Tibial nerve (tissue), 4 donors: ENCODE measurements at regions not wholly inside any gene's neighbourhood (a gene's known extent, or its start where the extent isn't known, plus 50 kb on each side); places are given as distances from the start of the nearest gene placed in this dataset.

Experiments
- DNase-seq, 2 donors: peaks; one replicate each; pipeline ENCODE4 v3.0.0-alpha.2; 2019; ENCODE audit warnings: low spot score in 2 of 2
- H3K27ac ChIP-seq, 4 donors: fragments of 200-600 bp; sonication (generic) in 3 of 4; one replicate each; pipeline ENCODE4 v1.5.1; 2017 to 2019; ENCODE audit warnings: mild to moderate bottlenecking in 1 of 4
- H3K27me3 ChIP-seq, 2 donors: fragments of 200-600 bp; sonication (generic) in 1 of 2; one replicate each; pipeline versions ENCODE4 v1.5.1 to v1.6.0; 2017 to 2019
- H3K36me3 ChIP-seq, 3 donors: fragments of 200-600 bp; sonication (generic); one replicate each; pipeline ENCODE4 v1.5.1; 2018 to 2019
- H3K4me1 ChIP-seq, 4 donors: fragments of 200-600 bp; sonication (generic) in 3 of 4; one replicate each; pipeline ENCODE4 v1.5.1; 2017 to 2019
- H3K4me3 ChIP-seq, 4 donors: fragments of 200-600 bp; sonication (generic) in 3 of 4; one replicate each; pipeline ENCODE4 v1.5.1; 2017 to 2019; ENCODE audit warnings: mild to moderate bottlenecking in 1 of 4, moderate library complexity in 1 of 4
- H3K9me3 ChIP-seq, 4 donors: fragments of 200-600 bp; sonication (generic) in 3 of 4; one replicate each; pipeline ENCODE4 v1.5.1; 2017 to 2019
- EP300 ChIP-seq, 2 donors: sonication (generic); formaldehyde crosslinking; IDR thresholded peaks; one replicate each; pipeline ENCODE4 v1.6.1; 2017; ENCODE audit warnings: antibody characterized with exemption in 2 of 2, mild to moderate bottlenecking in 1 of 2
- POLR2A ChIP-seq, 2 donors: fragments of 450-650 bp; IDR thresholded peaks; one replicate each; pipeline ENCODE4 v1.6.1; 2017; ENCODE audit warnings: antibody characterized with exemption in 2 of 2, mild to moderate bottlenecking in 2 of 2, moderate library complexity in 2 of 2
- WGBS, 2 donors: methylation state at CpG; one replicate each; pipeline ENCODE4 v1.1.5; 2018; 5-methylcytosine and 5-hydroxymethylcytosine counted together
- TF ChIP-seq, protein P1 (sequence below), 5 experiments: fragments of 200-600 bp in 3 of 5; fragments of 450-650 bp in 2 of 5; sonication (generic) in 3 of 5; IDR thresholded peaks; one replicate each; pipeline ENCODE4 v1.5.1; 2016 to 2019; ENCODE audit warnings: antibody characterized with exemption in 5 of 5, mild to moderate bottlenecking in 3 of 5, moderate library complexity in 2 of 5

DNA sequence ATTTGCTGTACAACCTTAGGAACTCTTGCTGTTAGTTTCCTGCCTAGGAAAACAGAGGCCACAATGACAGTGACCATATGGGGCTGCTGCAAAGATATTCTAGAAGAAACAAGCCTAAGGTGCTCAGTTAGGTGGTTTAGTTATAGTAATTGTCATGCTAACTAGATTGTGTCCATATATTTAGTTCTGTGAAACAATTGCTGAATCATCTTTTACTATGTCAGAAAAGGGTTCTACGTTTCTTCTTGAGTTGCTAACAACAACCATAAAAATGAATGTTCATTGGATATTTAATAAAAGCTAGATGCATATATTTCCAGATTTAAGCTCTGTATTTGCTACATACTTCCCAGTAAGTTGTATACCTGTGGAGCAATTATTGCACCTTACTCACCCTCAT, 597.2 kb upstream of the KLHL29 start:
- Histone ChIP-seq H3K4me1 (no peaks in the 10 kb centered on the region), H3K36me3 (no peaks in the 10 kb centered on the region), H3K27me3 (no peaks in the 10 kb centered on the region), H3K9me3 (no peaks in the 10 kb centered on the region), H3K4me3 (no peak overlapping the region), H3K27ac (no peak overlapping the region)
- DNase-seq = no peak
- 82 to 90% methylated on average over 1 of the region's 1 CpG for WGBS, 2 donors
- no peak for TF ChIP-seq EP300 (IDR thresholded peaks at IDR 0.05)
- TF ChIP-seq, protein P1, sequence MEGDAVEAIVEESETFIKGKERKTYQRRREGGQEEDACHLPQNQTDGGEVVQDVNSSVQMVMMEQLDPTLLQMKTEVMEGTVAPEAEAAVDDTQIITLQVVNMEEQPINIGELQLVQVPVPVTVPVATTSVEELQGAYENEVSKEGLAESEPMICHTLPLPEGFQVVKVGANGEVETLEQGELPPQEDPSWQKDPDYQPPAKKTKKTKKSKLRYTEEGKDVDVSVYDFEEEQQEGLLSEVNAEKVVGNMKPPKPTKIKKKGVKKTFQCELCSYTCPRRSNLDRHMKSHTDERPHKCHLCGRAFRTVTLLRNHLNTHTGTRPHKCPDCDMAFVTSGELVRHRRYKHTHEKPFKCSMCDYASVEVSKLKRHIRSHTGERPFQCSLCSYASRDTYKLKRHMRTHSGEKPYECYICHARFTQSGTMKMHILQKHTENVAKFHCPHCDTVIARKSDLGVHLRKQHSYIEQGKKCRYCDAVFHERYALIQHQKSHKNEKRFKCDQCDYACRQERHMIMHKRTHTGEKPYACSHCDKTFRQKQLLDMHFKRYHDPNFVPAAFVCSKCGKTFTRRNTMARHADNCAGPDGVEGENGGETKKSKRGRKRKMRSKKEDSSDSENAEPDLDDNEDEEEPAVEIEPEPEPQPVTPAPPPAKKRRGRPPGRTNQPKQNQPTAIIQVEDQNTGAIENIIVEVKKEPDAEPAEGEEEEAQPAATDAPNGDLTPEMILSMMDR (IDR thresholded peaks at IDR 0.05) = no peak
- no peak for TF ChIP-seq POLR2A (IDR thresholded peaks at IDR 0.05)

DNA sequence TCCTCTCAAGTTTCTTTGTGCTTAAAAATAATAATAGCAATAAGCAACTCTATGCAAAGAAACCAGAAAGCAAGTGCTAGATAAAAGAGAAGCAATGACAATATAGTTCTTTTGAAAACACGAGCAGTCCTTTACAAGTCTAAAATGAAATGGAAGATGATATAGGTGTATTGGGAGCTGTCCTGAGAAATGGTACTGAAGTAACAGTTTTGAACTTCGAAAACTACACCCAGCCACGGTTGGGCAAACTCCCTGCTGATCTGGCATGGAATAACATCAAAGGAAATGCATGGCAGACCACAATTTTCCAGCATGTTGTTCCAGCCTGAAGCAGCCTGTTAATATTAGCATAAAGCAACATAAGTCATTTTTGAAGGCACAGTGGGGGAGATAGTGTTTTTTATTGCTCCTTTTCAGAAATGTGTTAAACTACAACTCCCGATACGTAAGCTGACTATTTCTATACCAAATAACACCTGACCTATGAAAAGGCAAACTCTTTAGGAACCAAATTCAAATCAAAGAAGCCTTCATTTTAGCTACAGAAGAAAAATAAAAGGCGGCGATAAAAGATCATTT, 596.1 kb upstream of the KLHL29 start:
- Histone ChIP-seq H3K9me3 (no peaks in the 10 kb centered on the region), H3K4me1 (no peaks in the 10 kb centered on the region), H3K27me3 (no peaks in the 10 kb centered on the region), H3K36me3 (no peaks in the 10 kb centered on the region), H3K27ac (no peak overlapping the region), H3K4me3 (no peak overlapping the region)
- TF ChIP-seq EP300 (IDR thresholded peaks at IDR 0.05) (no peak), POLR2A (IDR thresholded peaks at IDR 0.05) (no peak)
- TF ChIP-seq, protein P1 (IDR thresholded peaks at IDR 0.05) = no peak
- DNase-seq = no peak
- 68 to 73% methylated on average over 7 of the region's 7 CpGs for WGBS, 2 donors

DNA sequence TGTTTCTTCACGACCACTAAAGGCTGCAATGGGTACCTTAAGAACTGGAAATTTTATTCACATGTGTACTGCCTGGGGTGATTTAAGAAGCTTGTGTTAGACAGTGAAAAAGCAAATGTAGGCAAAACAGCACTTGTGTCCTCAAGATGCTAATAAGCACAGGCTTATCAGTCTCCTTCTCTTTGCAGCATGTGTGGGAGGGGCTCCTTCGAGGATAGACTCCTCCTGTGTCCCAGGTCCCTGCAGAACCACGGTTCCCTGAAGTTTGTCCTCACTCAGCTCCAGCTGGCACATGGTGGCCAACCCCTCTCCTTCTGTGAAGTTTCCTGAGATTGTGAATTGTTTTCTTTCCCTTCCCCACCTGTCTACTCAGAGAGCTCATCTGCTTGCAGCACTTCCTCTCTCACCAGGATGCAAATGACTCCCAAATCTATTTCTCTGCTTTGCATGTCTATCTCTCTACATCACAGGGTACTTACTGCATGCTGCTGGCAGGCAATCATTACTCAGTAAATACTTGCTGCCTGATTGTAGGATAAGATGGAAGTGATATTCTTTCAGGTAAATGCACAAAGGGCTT, 589.6 kb upstream of the KLHL29 start:
- Histone ChIP-seq H3K4me3 (no peak overlapping the region), H3K9me3 (no peaks in the 10 kb centered on the region), H3K27me3 (no peaks in the 10 kb centered on the region), H3K4me1 (no peaks in the 10 kb centered on the region), H3K27ac (no peak overlapping the region), H3K36me3 (no peaks in the 10 kb centered on the region)
- 46 to 49% methylated on average over 3 of the region's 3 CpGs for WGBS, 2 donors
- no peak for DNase-seq
- TF ChIP-seq EP300 (IDR thresholded peaks at IDR 0.05) (no peak), POLR2A (IDR thresholded peaks at IDR 0.05) (no peak)
- TF ChIP-seq, protein P1 (IDR thresholded peaks at IDR 0.05) = no peak

DNA sequence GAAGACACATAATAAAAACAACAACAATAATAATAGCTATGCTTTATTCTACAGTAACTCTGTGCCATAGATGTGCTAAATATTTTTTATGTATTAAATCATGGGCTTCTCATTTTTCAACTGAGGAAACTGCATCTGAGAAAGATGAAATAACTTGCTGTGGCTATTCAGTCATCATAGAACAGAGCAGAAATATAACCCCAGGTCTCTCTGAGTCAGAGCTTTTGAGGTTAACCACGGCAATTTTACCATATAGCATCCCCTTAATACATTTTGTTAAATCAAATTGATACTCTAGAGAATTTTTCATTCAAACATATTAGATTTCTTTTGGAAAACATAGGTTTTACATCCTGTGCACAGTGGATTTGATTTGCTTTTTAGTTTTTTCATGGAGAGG, 586.6 kb upstream of the KLHL29 start:
- Histone ChIP-seq H3K4me3 (no peak overlapping the region), H3K4me1 (no peaks in the 10 kb centered on the region), H3K36me3 (no peaks in the 10 kb centered on the region), H3K27ac (no peak overlapping the region), H3K9me3 (no peaks in the 10 kb centered on the region), H3K27me3 (no peaks in the 10 kb centered on the region)
- no peak for DNase-seq
- no peak for TF ChIP-seq EP300 (IDR thresholded peaks at IDR 0.05)
- TF ChIP-seq, protein P1 (IDR thresholded peaks at IDR 0.05) = no peak
- no peak for TF ChIP-seq POLR2A (IDR thresholded peaks at IDR 0.05)
- WGBS, 2 donors = 79 to 83% methylated on average over 1 of the region's 1 CpG

DNA sequence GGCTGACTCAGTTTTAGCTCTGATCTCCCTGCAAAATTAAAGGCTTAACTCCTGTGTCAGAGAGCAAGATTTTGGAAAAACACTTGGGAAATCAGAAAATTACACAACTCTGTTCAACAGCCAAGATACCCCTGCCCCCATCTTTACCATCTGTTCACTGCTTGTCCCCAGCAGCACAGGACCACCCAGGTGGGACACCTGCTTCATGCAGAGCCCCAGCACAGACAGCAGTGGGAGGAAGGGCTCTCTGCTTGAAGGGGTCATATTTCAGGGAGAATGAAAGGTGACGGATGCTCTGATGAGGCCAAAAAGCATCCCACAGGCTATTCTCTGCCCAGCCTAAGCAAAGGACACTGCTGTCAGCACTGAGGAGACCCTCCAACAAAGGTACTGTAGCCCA, 584.6 kb upstream of the KLHL29 start:
- no peak overlapping the region for H3K4me3 ChIP-seq
- no peak for TF ChIP-seq POLR2A (IDR thresholded peaks at IDR 0.05)
- WGBS, 2 donors = 69 to 71% methylated on average over 1 of the region's 1 CpG
- H3K9me3 ChIP-seq = peaks cover 0 to 5% (median 0%) of the 10 kb centered on the region in 4 donors
- H3K27me3 ChIP-seq = no peaks in the 10 kb centered on the region
- DNase-seq = no peak
- no peaks in the 10 kb centered on the region for H3K36me3 ChIP-seq
- H3K4me1 ChIP-seq = no peaks in the 10 kb centered on the region
- no peak overlapping the region for H3K27ac ChIP-seq
